ENCODE measurements at regions not wholly inside any gene's neighbourhood (a gene's known extent, or its start where the extent isn't known, plus 50 kb on each side); places are given as distances from the start of the nearest gene placed in this dataset.

GRCh38 chr17:79224476-79224875, 149.9 kb downstream of the ENGASE start:
- no peak overlapping the region for H3K9ac ChIP-seq
- peaks cover 18% of the 10 kb centered on the region for H3K27me3 ChIP-seq (replicated peaks; ENCODE audit: insufficient read depth)
- WGBS, 2 experiments (ENCODE audit: low coverage in 1 of 2, low lambda C conversion rate in 2 of 2, missing lambda C conversion rate in 2 of 2): 35 to 49% methylated on average over 4 of the region's 4 CpGs
- no peak overlapping the region for H3K4me3 ChIP-seq
- no peaks in the 10 kb centered on the region for H3K4me1 ChIP-seq (ENCODE audit: insufficient read depth)
- H3F3A ChIP-seq (ENCODE audit: insufficient read depth): no peaks in the 10 kb centered on the region
- no peaks in the 10 kb centered on the region for H4K20me1 ChIP-seq (ENCODE audit: insufficient read depth)
- no peak overlapping the region for H3K27ac ChIP-seq
- TF ChIP-seq EZH2 (IDR thresholded peaks at IDR 0.05; ENCODE audit: insufficient read depth, poor library complexity, severe bottlenecking) (no peak), EZH2phosphoT487 (IDR thresholded peaks at IDR 0.05; ENCODE audit: insufficient read depth, low read depth) (no peak)
- no peak for DNase-seq
- no peaks in the 10 kb centered on the region for H3K9me2 ChIP-seq (ENCODE audit: insufficient read depth)
- no peak overlapping the region for H3K4me2 ChIP-seq (ENCODE audit: unreplicated experiment)
- H3K79me2 ChIP-seq (ENCODE audit: insufficient read depth): no peaks in the 10 kb centered on the region
- in situ Hi-C loops (cut with MboI): no loop called here
- no peak overlapping the region for H2AFZ ChIP-seq
- H3K9me3 ChIP-seq (ENCODE audit: low read depth): no peaks in the 10 kb centered on the region
- no peaks in the 10 kb centered on the region for H3K36me3 ChIP-seq (ENCODE audit: low read depth)

DNA sequence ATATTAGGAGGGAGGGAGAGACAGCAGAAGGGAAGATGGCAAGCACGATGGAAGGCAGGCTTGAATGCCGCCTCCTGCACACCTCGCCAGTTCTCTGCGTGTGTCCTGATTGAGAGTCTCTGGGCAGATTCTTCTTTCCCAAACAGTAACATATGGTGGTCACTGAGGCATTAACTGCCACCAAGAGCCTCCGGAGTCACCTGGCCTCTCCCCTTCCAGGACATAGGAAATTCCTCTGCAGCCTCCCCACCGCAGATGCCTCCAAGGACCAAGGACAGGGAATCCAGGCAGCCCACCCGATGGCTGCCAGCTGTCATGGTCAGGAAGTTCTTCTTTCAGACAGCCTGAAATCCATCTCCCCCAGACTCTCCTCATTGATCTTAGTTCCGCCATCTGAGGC, 149.3 kb downstream of the ENGASE start:
- Histone ChIP-seq H3K9ac (no peak overlapping the region), H2AFZ (no peak overlapping the region), H3K36me3 (ENCODE audit: low read depth) (no peaks in the 10 kb centered on the region), H3K79me2 (ENCODE audit: insufficient read depth) (no peaks in the 10 kb centered on the region), H3K9me2 (ENCODE audit: insufficient read depth) (no peaks in the 10 kb centered on the region), H4K20me1 (ENCODE audit: insufficient read depth) (no peaks in the 10 kb centered on the region), H3K4me2 (ENCODE audit: unreplicated experiment) (no peak overlapping the region), H3K27me3 (replicated peaks; ENCODE audit: insufficient read depth) (peaks cover 18% of the 10 kb centered on the region), H3K27ac (no peak overlapping the region), H3F3A (ENCODE audit: insufficient read depth) (no peaks in the 10 kb centered on the region), H3K4me3 (no peak overlapping the region), H3K9me3 (ENCODE audit: low read depth) (no peaks in the 10 kb centered on the region), H3K4me1 (ENCODE audit: insufficient read depth) (no peaks in the 10 kb centered on the region)
- TF ChIP-seq EZH2phosphoT487 (IDR thresholded peaks at IDR 0.05; ENCODE audit: insufficient read depth, low read depth): no peak
- no peak for TF ChIP-seq EZH2 (IDR thresholded peaks at IDR 0.05; ENCODE audit: insufficient read depth, poor library complexity, severe bottlenecking)
- in situ Hi-C loops (cut with MboI): no loop called here
- no peak for DNase-seq
- 40 to 46% methylated on average over 8 of the region's 8 CpGs for WGBS, 2 experiments (ENCODE audit: low coverage in 1 of 2, low lambda C conversion rate in 2 of 2, missing lambda C conversion rate in 2 of 2)

GRCh38 chr17:79223471-79223870, 148.8 kb downstream of the ENGASE start:
- H3K27me3 ChIP-seq (replicated peaks; ENCODE audit: insufficient read depth): peaks cover 18% of the 10 kb centered on the region
- no peak overlapping the region for H2AFZ ChIP-seq
- H4K20me1 ChIP-seq (ENCODE audit: insufficient read depth): no peaks in the 10 kb centered on the region
- no peak overlapping the region for H3K9ac ChIP-seq
- in situ Hi-C loops (cut with MboI): no loop called here
- no peaks in the 10 kb centered on the region for H3K4me1 ChIP-seq (ENCODE audit: insufficient read depth)
- no peak for DNase-seq
- no peaks in the 10 kb centered on the region for H3K79me2 ChIP-seq (ENCODE audit: insufficient read depth)
- no peak overlapping the region for H3K27ac ChIP-seq
- no peaks in the 10 kb centered on the region for H3K36me3 ChIP-seq (ENCODE audit: low read depth)
- no peaks in the 10 kb centered on the region for H3K9me3 ChIP-seq (ENCODE audit: low read depth)
- TF ChIP-seq EZH2 (IDR thresholded peaks at IDR 0.05; ENCODE audit: insufficient read depth, poor library complexity, severe bottlenecking) (no peak), EZH2phosphoT487 (IDR thresholded peaks at IDR 0.05; ENCODE audit: insufficient read depth, low read depth) (no peak)
- no peak overlapping the region for H3K4me3 ChIP-seq
- WGBS, 2 experiments (ENCODE audit: low coverage in 1 of 2, low lambda C conversion rate in 2 of 2, missing lambda C conversion rate in 2 of 2): 14 to 15% methylated on average over 9 of the region's 9 CpGs
- H3F3A ChIP-seq (ENCODE audit: insufficient read depth): no peaks in the 10 kb centered on the region
- H3K9me2 ChIP-seq (ENCODE audit: insufficient read depth): no peaks in the 10 kb centered on the region
- no peak overlapping the region for H3K4me2 ChIP-seq (ENCODE audit: unreplicated experiment)

GRCh38 chr17:79221597-79221996, 147.0 kb downstream of the ENGASE start:
- 41 to 44% methylated on average over 8 of the region's 8 CpGs for WGBS, 2 experiments (ENCODE audit: low coverage in 1 of 2, low lambda C conversion rate in 2 of 2, missing lambda C conversion rate in 2 of 2)
- H3K9ac ChIP-seq: no peak overlapping the region
- no peak for DNase-seq
- H3K27me3 ChIP-seq (replicated peaks; ENCODE audit: insufficient read depth): peaks cover 23% of the 10 kb centered on the region
- H2AFZ ChIP-seq: no peak overlapping the region
- H3K9me2 ChIP-seq (ENCODE audit: insufficient read depth): no peaks in the 10 kb centered on the region
- no peaks in the 10 kb centered on the region for H3K4me1 ChIP-seq (ENCODE audit: insufficient read depth)
- TF ChIP-seq EZH2phosphoT487 (IDR thresholded peaks at IDR 0.05; ENCODE audit: insufficient read depth, low read depth): no peak
- no peak for TF ChIP-seq EZH2 (IDR thresholded peaks at IDR 0.05; ENCODE audit: insufficient read depth, poor library complexity, severe bottlenecking)
- no peaks in the 10 kb centered on the region for H4K20me1 ChIP-seq (ENCODE audit: insufficient read depth)
- no peak overlapping the region for H3K4me2 ChIP-seq (ENCODE audit: unreplicated experiment)
- no peak overlapping the region for H3K27ac ChIP-seq
- H3K4me3 ChIP-seq: no peak overlapping the region
- H3F3A ChIP-seq (ENCODE audit: insufficient read depth): no peaks in the 10 kb centered on the region
- in situ Hi-C loops (cut with MboI): no loop called here
- H3K79me2 ChIP-seq (ENCODE audit: insufficient read depth): no peaks in the 10 kb centered on the region
- no peaks in the 10 kb centered on the region for H3K36me3 ChIP-seq (ENCODE audit: low read depth)
- H3K9me3 ChIP-seq (ENCODE audit: low read depth): no peaks in the 10 kb centered on the region

GRCh38 chr17:79220713-79221291, 146.2 kb downstream of the ENGASE start:
- peaks cover 23% of the 10 kb centered on the region for H3K27me3 ChIP-seq (replicated peaks; ENCODE audit: insufficient read depth)
- H2AFZ ChIP-seq: no peak overlapping the region
- no peaks in the 10 kb centered on the region for H3K79me2 ChIP-seq (ENCODE audit: insufficient read depth)
- no peaks in the 10 kb centered on the region for H3K36me3 ChIP-seq (ENCODE audit: low read depth)
- TF ChIP-seq EZH2phosphoT487 (IDR thresholded peaks at IDR 0.05; ENCODE audit: insufficient read depth, low read depth) (no peak), EZH2 (IDR thresholded peaks at IDR 0.05; ENCODE audit: insufficient read depth, poor library complexity, severe bottlenecking) (peak; percentile 60)
- no peaks in the 10 kb centered on the region for H3K9me3 ChIP-seq (ENCODE audit: low read depth)
- no peaks in the 10 kb centered on the region for H3F3A ChIP-seq (ENCODE audit: insufficient read depth)
- peak; percentile 9 for DNase-seq
- no peaks in the 10 kb centered on the region for H4K20me1 ChIP-seq (ENCODE audit: insufficient read depth)
- H3K27ac ChIP-seq: no peak overlapping the region
- H3K9ac ChIP-seq: no peak overlapping the region
- no peaks in the 10 kb centered on the region for H3K9me2 ChIP-seq (ENCODE audit: insufficient read depth)
- no peak overlapping the region for H3K4me3 ChIP-seq
- no peak overlapping the region for H3K4me2 ChIP-seq (ENCODE audit: unreplicated experiment)
- WGBS, 2 experiments (ENCODE audit: low coverage in 1 of 2, low lambda C conversion rate in 2 of 2, missing lambda C conversion rate in 2 of 2): 9 to 15% methylated on average over 20 to 21 of the region's 21 CpGs
- in situ Hi-C loops (cut with MboI): no loop called here
- no peaks in the 10 kb centered on the region for H3K4me1 ChIP-seq (ENCODE audit: insufficient read depth)

Data from GM23248 (cell line).